H1 (cell line): ENCODE measurements at regions not wholly inside any gene's neighbourhood (a gene's known extent, or its start where the extent isn't known, plus 50 kb on each side); places are given as distances from the start of the nearest gene placed in this dataset.

Source experiments
- CHD1 ChIP-seq: IDR thresholded peaks from 2 replicates; pipeline ENCODE4 v1.6.1; 2012; ENCODE audit warnings: low read depth, low read length, improper control_type of control experiment
- GTF2F1 ChIP-seq: IDR thresholded peaks from 2 replicates; pipeline ENCODE4 v1.6.1; 2012; ENCODE audit warnings: low read depth, low read length, improper control_type of control experiment, borderline replicate concordance

GRCh38 chr6:27807441-27808241, 104.6 kb downstream of the OR2B2 start (continued):
- TF ChIP-seq GTF2F1, result peak; percentile 95
- 0 out of 2 replicates have a peak, but pooled peaks have one; percentile 51 for TF ChIP-seq CHD1
